Liver (tissue), 8 donors: ENCODE measurements at regions not wholly inside any gene's neighbourhood (a gene's known extent, or its start where the extent isn't known, plus 50 kb on each side); places are given as distances from the start of the nearest gene placed in this dataset.

ENCODE experiments used
- DNase-seq: peaks from one replicate; pipeline ENCODE4 v3.0.0-alpha.2; 2017; ENCODE audit warnings: low spot score
- H3K27ac ChIP-seq, 2 donors: one replicate each; pipeline ENCODE4 v1.7.0; 2013; ENCODE audit warnings: inconsistent platforms in 2 of 2, low read length in 2 of 2, control low read depth in 1 of 2, low read depth in 1 of 2, mild to moderate bottlenecking in 1 of 2
- H3K27me3 ChIP-seq, 4 donors: one replicate each; pipeline versions ENCODE4 v1.6.1 to v1.7.0; 2013; ENCODE audit warnings: low read length in 3 of 4, inconsistent platforms in 1 of 4, mild to moderate bottlenecking in 1 of 4, moderate library complexity in 1 of 4; ENCODE audit not compliant: control insufficient read depth in 4 of 4, insufficient read depth in 4 of 4
- H3K36me3 ChIP-seq, 4 donors: one replicate each; pipeline versions ENCODE4 v1.6.1 to v1.7.0; 2013; ENCODE audit warnings: low read length in 3 of 4, mild to moderate bottlenecking in 3 of 4, low read depth in 1 of 4, moderate library complexity in 1 of 4; ENCODE audit not compliant: control insufficient read depth in 4 of 4, insufficient read depth in 3 of 4
- H3K4me1 ChIP-seq, 4 donors: one replicate each; pipeline versions ENCODE4 v1.6.1 to v1.7.0; 2013; ENCODE audit warnings: low read length in 3 of 4, mild to moderate bottlenecking in 3 of 4, moderate library complexity in 1 of 4; ENCODE audit not compliant: control insufficient read depth in 4 of 4, insufficient read depth in 4 of 4
- H3K4me3 ChIP-seq, 3 donors: one replicate each; pipeline versions ENCODE4 v1.6.1 to v1.7.0; 2013; ENCODE audit warnings: low read length in 3 of 3, control low read depth in 1 of 3, low read depth in 1 of 3, mild to moderate bottlenecking in 1 of 3
- H3K9ac ChIP-seq, 2 donors: one replicate each; pipeline ENCODE4 v1.7.0; 2013; ENCODE audit warnings: low read length in 2 of 2, mild to moderate bottlenecking in 2 of 2, moderate library complexity in 2 of 2, control low read depth in 1 of 2, low read depth in 1 of 2
- H3K9me3 ChIP-seq, 4 donors: one replicate each; pipeline versions ENCODE4 v1.6.1 to v1.7.0; 2013; ENCODE audit warnings: low read length in 3 of 4; ENCODE audit not compliant: control insufficient read depth in 4 of 4
- CTCF ChIP-seq: fragments of 150-350 bp; IDR thresholded peaks from 2 replicates; pipeline ENCODE4 v1.5.1; 2017; ENCODE audit warnings: improper control_type of control experiment, low read depth, low read length; ENCODE audit not compliant: missing input control
- EGR1 ChIP-seq, 2 donors: IDR thresholded peaks; 2 replicates each; pipeline ENCODE4 v1.6.1; 2016 to 2018; ENCODE audit warnings: antibody characterized with exemption in 2 of 2, low read depth in 2 of 2
- FOXA1 ChIP-seq: IDR thresholded peaks from 2 replicates; pipeline ENCODE4 v1.6.1; 2016; ENCODE audit warnings: antibody characterized with exemption
- FOXA2 ChIP-seq: IDR thresholded peaks from 2 replicates; pipeline ENCODE4 v1.6.1; 2016; ENCODE audit warnings: antibody characterized with exemption
- GABPA ChIP-seq, 2 donors: IDR thresholded peaks in 1 of 2; conservative IDR thresholded peaks in 1 of 2; 2 replicates each; pipeline ENCODE4 v1.6.1; 2016; ENCODE audit warnings: antibody characterized with exemption in 2 of 2, mild to moderate bottlenecking in 1 of 2, moderate library complexity in 1 of 2
- HNF4A ChIP-seq, 2 donors: conservative IDR thresholded peaks; 2 replicates each; pipeline ENCODE4 v1.6.1; 2016; ENCODE audit warnings: antibody characterized with exemption in 2 of 2, mild to moderate bottlenecking in 2 of 2
- HNF4G ChIP-seq: IDR thresholded peaks from 2 replicates; pipeline ENCODE4 v1.6.1; 2016; ENCODE audit warnings: antibody characterized with exemption
- JUND ChIP-seq, 2 donors: IDR thresholded peaks; 2 replicates each; pipeline ENCODE4 v1.6.1; 2016; ENCODE audit warnings: antibody characterized with exemption in 2 of 2
- NR2F2 ChIP-seq: IDR thresholded peaks from 2 replicates; pipeline ENCODE4 v1.6.1; 2016; ENCODE audit warnings: antibody characterized with exemption
- RAD21 ChIP-seq, 2 donors: IDR thresholded peaks; 2 replicates each; pipeline ENCODE4 v1.6.1; 2016; ENCODE audit warnings: antibody characterized with exemption in 2 of 2, mild to moderate bottlenecking in 2 of 2
- RXRA ChIP-seq, 2 donors: IDR thresholded peaks; 2 replicates each; pipeline ENCODE4 v1.6.1; 2017 to 2018; ENCODE audit warnings: antibody characterized with exemption in 2 of 2, mild to moderate bottlenecking in 1 of 2
- SP1 ChIP-seq: IDR thresholded peaks from 2 replicates; pipeline ENCODE4 v1.6.1; 2018; ENCODE audit warnings: antibody characterized with exemption, mild to moderate bottlenecking
- TAF1 ChIP-seq: conservative IDR thresholded peaks from 2 replicates; pipeline ENCODE4 v1.6.1; 2016; ENCODE audit warnings: antibody characterized with exemption, mild to moderate bottlenecking
- YY1 ChIP-seq: IDR thresholded peaks from 2 replicates; pipeline ENCODE4 v1.6.1; 2016; ENCODE audit warnings: antibody characterized with exemption, mild to moderate bottlenecking
- ZBTB33 ChIP-seq: IDR thresholded peaks from 2 replicates; pipeline ENCODE4 v1.6.1; 2016; ENCODE audit warnings: antibody characterized with exemption
- WGBS: extraction: QIAGEN DNeasy Blood & Tissue Kit; methylation state at CpG from one replicate; pipeline ENCODE4 v1.1.7; 2013; 5-methylcytosine and 5-hydroxymethylcytosine counted together
- TF ChIP-seq, protein P1 (sequence below): IDR thresholded peaks from 2 replicates; pipeline ENCODE4 v1.6.1; 2016; ENCODE audit warnings: antibody characterized with exemption
- TF ChIP-seq, protein P2 (sequence below): IDR thresholded peaks from 2 replicates; pipeline ENCODE4 v1.6.1; 2016; ENCODE audit warnings: antibody characterized with exemption
- TF ChIP-seq, protein P3 (sequence below): IDR thresholded peaks from 2 replicates; pipeline ENCODE4 v1.6.1; 2016; ENCODE audit warnings: antibody characterized with exemption, mild to moderate bottlenecking
- donor health status: healthy.
- donor health status: healthy.
- donor health status: healthy.
- donor health status: healthy.
- donor health status: healthy.

DNA sequence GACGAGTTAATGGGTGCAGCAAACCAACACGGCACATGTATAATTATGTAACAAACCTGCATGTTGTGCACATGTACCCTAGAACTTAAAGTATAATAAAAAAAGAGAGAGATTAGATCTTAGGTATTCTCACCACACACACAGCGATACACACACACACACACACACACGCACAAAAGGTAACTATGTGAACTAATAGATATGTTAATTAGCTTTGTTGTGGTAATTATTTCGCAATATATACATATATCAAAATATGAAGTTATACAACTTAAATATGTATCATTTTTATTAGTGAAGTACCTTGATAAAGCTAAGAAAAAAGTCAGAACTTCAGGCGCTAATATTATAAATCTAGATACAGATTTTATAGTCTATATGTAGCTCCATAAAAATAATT lies 849.2 kb downstream of the IPMK start:
- Histone ChIP-seq H3K36me3 (no peaks in the 10 kb centered on the region), H3K9me3 (no peaks in the 10 kb centered on the region), H3K27me3 (no peaks in the 10 kb centered on the region), H3K9ac (no peak overlapping the region), H3K4me1 (no peaks in the 10 kb centered on the region), H3K4me3 (no peak overlapping the region), H3K27ac (no peak overlapping the region)
- no peak for TF ChIP-seq JUND (IDR thresholded peaks at IDR 0.05)
- no peak for TF ChIP-seq FOXA2
- no peak for TF ChIP-seq YY1
- TF ChIP-seq CTCF, result no peak
- no peak for TF ChIP-seq FOXA1
- TF ChIP-seq SP1, result no peak
- TF ChIP-seq, protein P1, sequence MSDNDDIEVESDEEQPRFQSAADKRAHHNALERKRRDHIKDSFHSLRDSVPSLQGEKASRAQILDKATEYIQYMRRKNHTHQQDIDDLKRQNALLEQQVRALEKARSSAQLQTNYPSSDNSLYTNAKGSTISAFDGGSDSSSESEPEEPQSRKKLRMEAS, result no peak
- no peak for TF ChIP-seq ZBTB33
- TF ChIP-seq HNF4G, result no peak
- no peak for TF ChIP-seq HNF4A (conservative IDR thresholded peaks at IDR 0.05)
- TF ChIP-seq, protein P2, sequence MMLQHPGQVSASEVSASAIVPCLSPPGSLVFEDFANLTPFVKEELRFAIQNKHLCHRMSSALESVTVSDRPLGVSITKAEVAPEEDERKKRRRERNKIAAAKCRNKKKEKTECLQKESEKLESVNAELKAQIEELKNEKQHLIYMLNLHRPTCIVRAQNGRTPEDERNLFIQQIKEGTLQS, result no peak
- no peak for TF ChIP-seq RAD21 (IDR thresholded peaks at IDR 0.05)
- TF ChIP-seq TAF1, result no peak
- TF ChIP-seq EGR1 (IDR thresholded peaks at IDR 0.05; ENCODE audit: low read depth in 2 of 2), result no peak
- no peak for TF ChIP-seq GABPA (IDR thresholded peaks at IDR 0.05 in 1 of 2, conservative IDR thresholded peaks at IDR 0.05 in 1 of 2)
- no peak for TF ChIP-seq NR2F2
- TF ChIP-seq, protein P3, sequence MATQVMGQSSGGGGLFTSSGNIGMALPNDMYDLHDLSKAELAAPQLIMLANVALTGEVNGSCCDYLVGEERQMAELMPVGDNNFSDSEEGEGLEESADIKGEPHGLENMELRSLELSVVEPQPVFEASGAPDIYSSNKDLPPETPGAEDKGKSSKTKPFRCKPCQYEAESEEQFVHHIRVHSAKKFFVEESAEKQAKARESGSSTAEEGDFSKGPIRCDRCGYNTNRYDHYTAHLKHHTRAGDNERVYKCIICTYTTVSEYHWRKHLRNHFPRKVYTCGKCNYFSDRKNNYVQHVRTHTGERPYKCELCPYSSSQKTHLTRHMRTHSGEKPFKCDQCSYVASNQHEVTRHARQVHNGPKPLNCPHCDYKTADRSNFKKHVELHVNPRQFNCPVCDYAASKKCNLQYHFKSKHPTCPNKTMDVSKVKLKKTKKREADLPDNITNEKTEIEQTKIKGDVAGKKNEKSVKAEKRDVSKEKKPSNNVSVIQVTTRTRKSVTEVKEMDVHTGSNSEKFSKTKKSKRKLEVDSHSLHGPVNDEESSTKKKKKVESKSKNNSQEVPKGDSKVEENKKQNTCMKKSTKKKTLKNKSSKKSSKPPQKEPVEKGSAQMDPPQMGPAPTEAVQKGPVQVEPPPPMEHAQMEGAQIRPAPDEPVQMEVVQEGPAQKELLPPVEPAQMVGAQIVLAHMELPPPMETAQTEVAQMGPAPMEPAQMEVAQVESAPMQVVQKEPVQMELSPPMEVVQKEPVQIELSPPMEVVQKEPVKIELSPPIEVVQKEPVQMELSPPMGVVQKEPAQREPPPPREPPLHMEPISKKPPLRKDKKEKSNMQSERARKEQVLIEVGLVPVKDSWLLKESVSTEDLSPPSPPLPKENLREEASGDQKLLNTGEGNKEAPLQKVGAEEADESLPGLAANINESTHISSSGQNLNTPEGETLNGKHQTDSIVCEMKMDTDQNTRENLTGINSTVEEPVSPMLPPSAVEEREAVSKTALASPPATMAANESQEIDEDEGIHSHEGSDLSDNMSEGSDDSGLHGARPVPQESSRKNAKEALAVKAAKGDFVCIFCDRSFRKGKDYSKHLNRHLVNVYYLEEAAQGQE, result no peak
- no peak for TF ChIP-seq RXRA (IDR thresholded peaks at IDR 0.05)
- 83% methylated on average over 6 of the region's 6 CpGs for WGBS
- DNase-seq, result no peak
